ENCODE measurements at regions not wholly inside any gene's neighbourhood (a gene's known extent, or its start where the extent isn't known, plus 50 kb on each side); places are given as distances from the start of the nearest gene placed in this dataset.

- H3K9me3 ChIP-seq, result no peaks in the 10 kb centered on the region
- no peaks in the 10 kb centered on the region for H3K36me3 ChIP-seq
- intact Hi-C loops (cut with DNase I), result no loop called here
- no peaks in the 10 kb centered on the region for H3K27me3 ChIP-seq
- H3K4me1 ChIP-seq (ENCODE audit: insufficient read depth), result no peaks in the 10 kb centered on the region
- no peak for DNase-seq
- H3K4me3 ChIP-seq, result no peak overlapping the region
- WGBS, 3 donors, result 71 to 76% (median 72%) methylated on average over 2 of the region's 2 CpGs
- TF ChIP-seq, protein P1, sequence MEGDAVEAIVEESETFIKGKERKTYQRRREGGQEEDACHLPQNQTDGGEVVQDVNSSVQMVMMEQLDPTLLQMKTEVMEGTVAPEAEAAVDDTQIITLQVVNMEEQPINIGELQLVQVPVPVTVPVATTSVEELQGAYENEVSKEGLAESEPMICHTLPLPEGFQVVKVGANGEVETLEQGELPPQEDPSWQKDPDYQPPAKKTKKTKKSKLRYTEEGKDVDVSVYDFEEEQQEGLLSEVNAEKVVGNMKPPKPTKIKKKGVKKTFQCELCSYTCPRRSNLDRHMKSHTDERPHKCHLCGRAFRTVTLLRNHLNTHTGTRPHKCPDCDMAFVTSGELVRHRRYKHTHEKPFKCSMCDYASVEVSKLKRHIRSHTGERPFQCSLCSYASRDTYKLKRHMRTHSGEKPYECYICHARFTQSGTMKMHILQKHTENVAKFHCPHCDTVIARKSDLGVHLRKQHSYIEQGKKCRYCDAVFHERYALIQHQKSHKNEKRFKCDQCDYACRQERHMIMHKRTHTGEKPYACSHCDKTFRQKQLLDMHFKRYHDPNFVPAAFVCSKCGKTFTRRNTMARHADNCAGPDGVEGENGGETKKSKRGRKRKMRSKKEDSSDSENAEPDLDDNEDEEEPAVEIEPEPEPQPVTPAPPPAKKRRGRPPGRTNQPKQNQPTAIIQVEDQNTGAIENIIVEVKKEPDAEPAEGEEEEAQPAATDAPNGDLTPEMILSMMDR (IDR thresholded peaks at IDR 0.05), result no peak
- TF ChIP-seq EP300 (IDR thresholded peaks at IDR 0.05), result no peak
- no peak for TF ChIP-seq POLR2A (IDR thresholded peaks at IDR 0.05)
- no peak overlapping the region for H3K27ac ChIP-seq
Measured at GRCh38 chr4:149264093-149264733, 551.4 kb downstream of the IQCM start.

GRCh38 chr4:149248191-149248764 is 567.4 kb downstream of the IQCM start:
- no peak for DNase-seq
- Histone ChIP-seq H3K36me3 (no peaks in the 10 kb centered on the region), H3K27me3 (no peaks in the 10 kb centered on the region), H3K4me1 (ENCODE audit: insufficient read depth) (no peaks in the 10 kb centered on the region), H3K27ac (no peak overlapping the region), H3K9me3 (no peaks in the 10 kb centered on the region), H3K4me3 (no peak overlapping the region)
- no peak for TF ChIP-seq EP300 (IDR thresholded peaks at IDR 0.05)
- TF ChIP-seq POLR2A (IDR thresholded peaks at IDR 0.05), result no peak
- TF ChIP-seq, protein P1 (IDR thresholded peaks at IDR 0.05), result no peak
- 65 to 74% (median 73%) methylated on average over 1 of the region's 1 CpG for WGBS, 3 donors
- intact Hi-C loops (cut with DNase I), result no loop called here

DNA sequence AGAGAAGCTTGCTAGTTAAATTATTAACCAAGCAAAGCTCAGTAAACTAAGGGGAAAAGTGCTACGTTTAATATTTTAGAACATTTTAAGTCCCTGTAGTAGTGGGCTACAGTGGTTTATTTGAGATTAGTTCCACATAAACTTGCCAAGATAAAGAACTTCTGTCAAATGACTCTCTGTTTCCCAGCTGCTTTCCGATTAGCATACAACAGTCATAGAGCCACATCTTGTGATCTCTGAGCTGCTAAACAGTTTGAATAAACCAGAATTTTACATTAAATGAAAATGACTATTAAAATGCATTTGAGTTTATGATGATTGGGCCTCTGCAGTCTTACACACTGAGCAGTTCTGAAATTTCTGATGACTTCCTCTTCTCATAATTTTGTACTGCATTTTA is 568.5 kb downstream of the IQCM start:
- TF ChIP-seq, protein P1 (IDR thresholded peaks at IDR 0.05), result no peak
- TF ChIP-seq EP300 (IDR thresholded peaks at IDR 0.05) (no peak), POLR2A (IDR thresholded peaks at IDR 0.05) (no peak)
- intact Hi-C loops (cut with DNase I), result no loop called here
- H3K27ac ChIP-seq, result no peak overlapping the region
- WGBS, 3 donors, result 18 to 24% (median 24%) methylated on average over 2 of the region's 2 CpGs
- no peaks in the 10 kb centered on the region for H3K27me3 ChIP-seq
- no peaks in the 10 kb centered on the region for H3K9me3 ChIP-seq
- no peaks in the 10 kb centered on the region for H3K4me1 ChIP-seq (ENCODE audit: insufficient read depth)
- no peak for DNase-seq
- H3K4me3 ChIP-seq, result no peak overlapping the region
- H3K36me3 ChIP-seq, result no peaks in the 10 kb centered on the region

GRCh38 chr4:149245333-149245732 is 570.3 kb downstream of the IQCM start:
- H3K9me3 ChIP-seq, result no peaks in the 10 kb centered on the region
- H3K27me3 ChIP-seq, result no peaks in the 10 kb centered on the region
- WGBS, 3 donors, result 91 to 94% (median 93%) methylated on average over 1 of the region's 1 CpG
- intact Hi-C loops (cut with DNase I), result no loop called here
- H3K36me3 ChIP-seq, result no peaks in the 10 kb centered on the region
- no peak overlapping the region for H3K27ac ChIP-seq
- TF ChIP-seq EP300 (IDR thresholded peaks at IDR 0.05), result no peak
- TF ChIP-seq, protein P1 (IDR thresholded peaks at IDR 0.05), result no peak
- TF ChIP-seq POLR2A (IDR thresholded peaks at IDR 0.05), result no peak
- no peaks in the 10 kb centered on the region for H3K4me1 ChIP-seq (ENCODE audit: insufficient read depth)
- no peak for DNase-seq
- no peak overlapping the region for H3K4me3 ChIP-seq
